ENCODE measurements at regions not wholly inside any gene's neighbourhood (a gene's known extent, or its start where the extent isn't known, plus 50 kb on each side); places are given as distances from the start of the nearest gene placed in this dataset.

GRCh38 chr2:183229386-183229785 is 105.1 kb downstream of the NUP35 start:
- no peak for TF ChIP-seq CTCF (conservative IDR thresholded peaks at IDR 0.05)

GRCh38 chr2:183232161-183232865 is 108.1 kb downstream of the NUP35 start:
- DNase-seq (ENCODE audit: low read depth, low spot score), result no peak
- TF ChIP-seq CTCF (conservative IDR thresholded peaks at IDR 0.05), result no peak
- Mint-ChIP-seq H3K4me3 (no peak overlapping the region), H3K27ac (ENCODE audit: unreplicated experiment) (no peak overlapping the region), H3K4me1 (no peaks in the 10 kb centered on the region), H3K27me3 (ENCODE audit: low read depth) (no peaks in the 10 kb centered on the region), H3K9me3 (no peaks in the 10 kb centered on the region), H3K36me3 (ENCODE audit: low read depth) (no peaks in the 10 kb centered on the region)

More at GRCh38 chr2:183229386-183229785, 105.1 kb downstream of the NUP35 start:
- Mint-ChIP-seq H3K27ac (ENCODE audit: unreplicated experiment) (no peak overlapping the region), H3K4me1 (no peaks in the 10 kb centered on the region), H3K4me3 (no peak overlapping the region), H3K9me3 (no peaks in the 10 kb centered on the region), H3K27me3 (ENCODE audit: low read depth) (no peaks in the 10 kb centered on the region), H3K36me3 (ENCODE audit: low read depth) (no peaks in the 10 kb centered on the region)
- DNase-seq (ENCODE audit: low read depth, low spot score), result no peak

GRCh38 chr2:183242937-183243336 is 118.7 kb downstream of the NUP35 start:
- Mint-ChIP-seq H3K9me3 (no peaks in the 10 kb centered on the region), H3K27me3 (ENCODE audit: low read depth) (no peaks in the 10 kb centered on the region), H3K36me3 (ENCODE audit: low read depth) (no peaks in the 10 kb centered on the region), H3K4me3 (no peak overlapping the region), H3K4me1 (no peaks in the 10 kb centered on the region), H3K27ac (ENCODE audit: unreplicated experiment) (no peak overlapping the region)
- no peak for TF ChIP-seq CTCF (conservative IDR thresholded peaks at IDR 0.05)
- DNase-seq (ENCODE audit: low read depth, low spot score), result no peak

GRCh38 chr2:183243758-183244157 is 119.5 kb downstream of the NUP35 start:
- H3K4me1 Mint-ChIP-seq, result no peaks in the 10 kb centered on the region
- TF ChIP-seq CTCF (conservative IDR thresholded peaks at IDR 0.05), result no peak
- no peak overlapping the region for H3K27ac Mint-ChIP-seq (ENCODE audit: unreplicated experiment)
- H3K36me3 Mint-ChIP-seq (ENCODE audit: low read depth), result no peaks in the 10 kb centered on the region
- H3K9me3 Mint-ChIP-seq, result no peaks in the 10 kb centered on the region
- no peak for DNase-seq (ENCODE audit: low read depth, low spot score)
- H3K4me3 Mint-ChIP-seq, result no peak overlapping the region
- H3K27me3 Mint-ChIP-seq (ENCODE audit: low read depth), result no peaks in the 10 kb centered on the region

- no peak overlapping the region for H3K27ac Mint-ChIP-seq (ENCODE audit: unreplicated experiment)
- H3K4me3 Mint-ChIP-seq, result no peak overlapping the region
- H3K9me3 Mint-ChIP-seq, result no peaks in the 10 kb centered on the region
- H3K4me1 Mint-ChIP-seq, result no peaks in the 10 kb centered on the region
- H3K27me3 Mint-ChIP-seq (ENCODE audit: low read depth), result no peaks in the 10 kb centered on the region
- no peak for TF ChIP-seq CTCF (conservative IDR thresholded peaks at IDR 0.05)
- no peak for DNase-seq (ENCODE audit: low read depth, low spot score)
- no peaks in the 10 kb centered on the region for H3K36me3 Mint-ChIP-seq (ENCODE audit: low read depth)
Measured at GRCh38 chr2:183244300-183244844, 120.1 kb downstream of the NUP35 start.

All from neural crest cell (in vitro differentiated cells).